ENCODE measurements at regions not wholly inside any gene's neighbourhood (a gene's known extent, or its start where the extent isn't known, plus 50 kb on each side); places are given as distances from the start of the nearest gene placed in this dataset.
"Not testable (repeated sequence)": the region's sequence is repeated elsewhere in the genome, so short reads cannot be mapped to it uniquely, and the experiment has no call there.

DNA sequence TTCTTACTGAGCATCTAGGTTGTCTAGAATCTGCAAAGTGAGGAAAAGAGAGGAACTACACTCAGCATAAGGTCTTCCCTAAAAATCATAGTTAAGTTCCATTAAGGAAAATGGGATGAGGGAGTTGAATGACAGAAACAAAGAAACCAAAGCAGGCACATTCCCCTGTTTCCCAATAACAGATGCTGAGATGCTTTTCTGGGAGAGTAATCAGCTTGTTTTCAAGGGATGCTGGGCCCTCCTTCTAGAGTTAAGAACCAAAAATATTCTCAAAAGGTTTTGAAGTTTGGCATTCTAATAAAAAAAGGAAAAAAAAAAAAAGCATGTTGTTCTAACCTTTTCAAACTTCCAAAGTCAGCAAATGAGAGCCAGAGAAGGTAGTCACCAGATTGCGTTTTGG is 105.2 kb upstream of the ZNF648 start:
- no peak for DNase-seq (ENCODE audit: low read depth in 2 of 2)

DNA sequence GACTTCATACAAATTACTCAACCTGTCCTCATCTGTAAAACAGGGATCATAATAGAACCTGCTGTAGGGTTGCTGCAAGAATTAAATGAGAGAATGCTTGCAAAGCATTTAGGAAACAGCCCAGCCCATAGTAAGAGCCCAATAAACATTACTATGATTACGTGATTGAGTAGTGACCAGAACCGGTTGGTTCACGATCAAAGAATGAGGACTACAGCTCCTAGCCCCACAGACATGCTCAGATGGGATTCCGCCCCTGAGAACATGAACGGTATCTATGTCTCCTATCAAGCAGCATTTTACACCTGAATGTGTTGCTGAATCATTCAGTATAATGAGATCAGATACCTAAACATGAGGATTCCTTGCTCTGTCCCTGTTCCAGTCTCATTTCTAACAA is 104.8 kb upstream of the ZNF648 start:
- no peak for DNase-seq (ENCODE audit: low read depth in 2 of 2)

DNA sequence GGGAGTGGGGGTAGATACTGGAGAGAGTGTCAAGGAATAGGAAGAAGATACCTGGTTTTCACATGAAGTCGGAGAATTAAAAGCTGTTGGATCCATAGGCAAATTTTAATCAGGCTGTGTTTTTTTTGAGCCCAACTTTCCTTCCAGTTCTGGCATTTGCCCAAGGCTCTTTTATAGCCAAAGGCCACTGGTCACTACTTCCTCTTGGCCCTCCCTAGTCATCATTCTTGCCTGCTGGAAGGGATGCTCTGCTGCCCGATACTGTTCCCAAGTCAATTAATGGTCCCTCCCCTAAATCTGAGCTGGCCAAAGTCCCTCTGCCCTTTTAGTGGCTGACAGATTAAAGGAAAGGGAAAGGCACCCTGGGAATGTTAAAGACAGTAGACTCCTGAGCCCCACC is 102.8 kb upstream of the ZNF648 start:
- peak in 1 of 2 donors; percentile 74 for DNase-seq (ENCODE audit: low read depth in 2 of 2)

DNA sequence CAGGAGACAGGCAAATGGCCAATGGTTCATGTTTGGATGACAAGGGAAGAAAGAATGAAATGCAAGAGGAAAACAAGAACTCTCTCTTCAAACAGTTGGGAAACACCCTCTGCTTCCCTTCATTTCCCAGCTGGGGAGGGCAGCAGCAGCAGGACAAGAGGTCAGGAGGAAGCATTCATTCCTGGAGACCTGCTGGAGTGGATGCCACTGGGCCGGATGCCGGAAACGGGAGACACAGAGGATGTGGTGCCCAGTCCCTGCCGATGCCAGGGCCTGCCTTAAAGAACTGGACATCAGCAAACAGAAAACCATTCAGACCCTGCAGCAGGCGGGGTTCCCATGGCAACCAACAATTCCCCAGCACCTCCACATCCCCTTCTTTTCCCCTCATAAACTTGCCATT is 102.3 kb upstream of the ZNF648 start:
- peak in 1 of 2 donors; percentile 52 for DNase-seq (ENCODE audit: low read depth in 2 of 2)

DNA sequence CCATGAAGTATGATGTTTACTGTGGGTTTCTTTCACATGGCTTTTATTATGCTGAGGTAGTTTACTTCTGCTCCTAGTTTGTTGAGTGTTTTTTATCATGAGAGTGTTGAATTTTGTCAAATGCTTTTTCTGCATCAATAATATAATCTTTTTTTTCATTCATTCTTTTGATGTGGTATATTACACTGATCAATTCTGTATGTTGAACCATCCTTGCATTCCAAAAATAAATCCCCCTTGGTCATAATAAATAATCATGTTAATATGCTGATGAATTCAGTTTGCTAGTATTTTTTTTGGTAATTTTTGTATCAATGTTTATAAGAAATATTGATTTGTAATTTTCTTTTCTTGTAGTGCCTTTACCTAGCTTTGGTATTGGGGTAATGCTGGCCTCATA is 97.9 kb upstream of the ZNF648 start:
- DNase-seq (ENCODE audit: low read depth in 2 of 2): no peak

DNA sequence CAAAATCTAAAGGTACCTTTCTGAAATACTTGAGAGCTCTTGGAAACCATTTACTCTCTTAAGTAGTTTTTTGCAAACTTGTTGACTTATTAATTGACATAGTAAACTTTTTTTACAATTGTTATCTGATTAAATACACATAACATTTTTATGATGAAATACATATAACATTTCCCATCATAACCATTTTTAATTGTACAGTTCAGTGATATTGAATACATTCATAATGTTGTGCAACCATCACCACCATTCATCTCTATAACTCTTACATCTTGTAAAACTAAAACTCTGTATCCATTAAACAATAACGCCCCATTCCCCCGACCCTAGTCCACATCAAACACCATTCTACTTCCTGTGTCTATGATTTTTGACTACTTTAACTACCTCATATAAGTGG is 95.7 kb upstream of the ZNF648 start:
- DNase-seq (ENCODE audit: low read depth in 2 of 2): no peak

DNA sequence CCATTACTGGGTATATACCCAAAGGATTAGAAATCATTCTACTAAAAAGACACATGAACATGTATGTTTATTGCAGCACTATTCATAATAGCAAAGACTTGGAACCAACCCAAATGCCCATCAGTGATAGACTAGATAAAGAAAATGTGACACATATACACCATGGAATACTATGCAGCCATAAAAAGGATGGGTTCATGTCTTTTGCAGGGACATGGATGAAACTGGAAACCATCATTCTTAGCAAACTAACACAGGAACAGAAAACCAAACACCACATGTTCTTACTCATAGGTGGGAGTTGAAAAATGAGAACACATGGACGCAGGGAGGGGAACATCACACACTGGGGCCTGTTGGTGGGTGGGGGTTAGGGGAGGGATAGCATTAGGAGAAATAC is 92.9 kb upstream of the ZNF648 start:
- DNase-seq (ENCODE audit: low read depth in 2 of 2): not testable (repeated sequence)

DNA sequence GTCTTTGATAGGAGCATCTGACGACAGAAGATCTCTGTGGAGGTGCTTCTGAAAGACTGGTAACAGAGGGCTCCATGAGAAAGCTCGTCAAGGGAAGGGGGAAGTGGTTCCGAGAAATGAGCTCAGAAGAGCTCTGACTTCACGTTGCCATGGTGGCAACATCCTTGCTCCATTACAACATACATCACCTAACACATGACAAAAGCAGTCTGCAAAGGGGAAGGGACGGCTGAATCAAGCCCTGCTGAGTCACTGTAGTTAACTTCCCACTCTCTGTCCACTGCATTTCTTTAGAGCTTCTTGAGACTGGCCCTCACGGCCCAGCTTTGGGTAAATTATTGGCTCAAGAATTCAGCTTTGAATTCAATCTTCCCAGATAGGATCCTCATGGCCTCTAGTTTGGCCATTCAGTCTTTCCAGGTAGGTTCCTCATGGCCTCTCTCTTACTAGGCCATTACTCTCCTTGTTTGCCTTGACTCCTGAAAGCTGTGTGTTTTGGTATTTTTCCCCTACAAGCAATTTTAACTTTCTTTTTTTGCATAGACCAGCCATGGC is 88.0 kb upstream of the ZNF648 start:
- peak in 1 of 2 donors; percentile 41 for DNase-seq (ENCODE audit: low read depth in 2 of 2)

DNA sequence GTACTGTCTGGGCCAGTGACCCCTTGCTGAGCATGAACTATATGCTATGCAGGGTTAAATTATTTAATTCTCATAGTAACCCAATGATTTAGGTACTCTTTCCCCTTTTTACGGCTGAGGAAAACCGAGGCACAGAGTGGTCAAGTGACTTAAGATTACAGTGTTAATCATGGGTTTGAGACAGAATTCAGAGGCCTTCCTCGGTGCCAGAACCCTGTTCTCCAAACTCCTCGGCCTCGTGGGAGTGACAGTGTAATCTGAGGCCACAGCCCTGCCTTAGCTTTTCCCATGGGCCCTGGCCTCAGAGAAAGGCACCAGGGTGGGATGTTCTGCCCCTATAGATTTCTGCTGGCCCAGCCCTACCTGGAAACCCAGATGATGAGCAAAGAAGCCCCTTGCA is 86.4 kb upstream of the ZNF648 start:
- no peak for DNase-seq (ENCODE audit: low read depth in 2 of 2)

DNA sequence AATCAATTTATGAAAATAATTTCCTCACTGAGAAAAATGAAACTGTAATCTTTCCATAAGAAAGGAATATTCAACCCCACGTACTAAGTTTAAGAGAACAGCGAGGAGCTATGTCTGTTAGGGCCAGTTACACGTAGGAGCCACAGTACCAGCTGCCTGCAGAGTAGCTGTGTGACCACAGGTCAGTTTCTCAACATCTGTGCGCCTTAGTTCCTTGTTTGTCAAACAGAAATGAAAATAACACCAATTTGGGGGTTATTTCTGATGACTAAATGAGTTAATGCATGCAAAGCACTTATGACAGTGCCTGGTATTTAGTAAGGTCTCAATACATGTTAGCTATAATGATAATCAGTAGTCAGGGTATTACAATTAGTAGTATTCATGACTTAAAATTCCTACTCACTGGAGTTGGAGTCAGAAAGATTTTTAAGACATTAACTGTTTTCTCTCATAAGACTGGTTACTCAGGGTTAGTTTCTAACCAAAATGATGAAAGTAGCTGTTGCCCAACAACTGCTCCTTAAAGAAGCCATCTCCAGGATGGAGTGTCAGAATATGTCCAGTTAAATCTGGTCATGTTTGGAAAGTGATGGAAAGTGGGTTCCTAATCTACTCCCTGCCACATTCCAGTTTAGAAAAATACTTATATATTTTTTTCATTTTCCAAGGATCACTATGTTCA is 85.8 kb upstream of the ZNF648 start:
- no peak for DNase-seq (ENCODE audit: low read depth in 2 of 2)

DNA sequence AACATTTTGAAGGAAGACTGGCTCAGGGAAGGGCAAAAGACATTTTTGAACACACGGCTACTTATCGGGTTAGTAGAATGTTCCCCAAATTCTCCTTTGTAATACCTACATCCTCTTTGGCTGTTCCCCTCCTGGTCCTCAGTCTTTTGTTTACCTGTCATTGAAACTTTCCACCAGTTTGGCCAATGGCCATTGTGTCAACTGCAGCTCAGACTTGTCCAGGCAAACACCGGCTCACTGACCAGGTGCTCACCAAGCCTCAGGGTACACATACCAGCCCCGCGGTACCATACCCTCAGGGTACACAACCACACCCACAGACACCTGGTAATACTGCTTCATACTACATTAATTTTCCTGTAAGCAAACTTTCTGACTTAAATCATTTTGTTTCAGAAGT is 84.8 kb upstream of the ZNF648 start:
- DNase-seq (ENCODE audit: low read depth in 2 of 2): no peak

DNA sequence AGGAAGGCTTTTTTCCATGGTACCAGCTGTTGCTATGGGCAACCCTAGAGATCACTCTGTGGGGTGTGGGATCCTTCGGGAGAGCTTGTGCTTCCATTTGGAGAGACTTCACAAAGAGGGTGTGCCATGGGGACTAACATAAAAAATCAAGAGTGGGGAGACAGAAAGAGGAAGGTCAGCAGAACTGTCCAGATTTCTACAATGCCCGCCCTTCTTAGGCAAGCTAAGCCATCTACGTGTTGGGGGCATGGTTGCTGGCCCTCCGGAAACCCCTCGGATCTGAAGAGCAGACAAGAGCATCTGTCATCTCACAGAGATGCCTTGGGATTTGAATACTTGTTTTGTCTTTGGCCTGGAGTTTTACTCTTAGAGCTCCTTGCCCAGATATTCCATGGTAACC is 83.9 kb upstream of the ZNF648 start:
- DNase-seq (ENCODE audit: low read depth in 2 of 2): no peak

DNA sequence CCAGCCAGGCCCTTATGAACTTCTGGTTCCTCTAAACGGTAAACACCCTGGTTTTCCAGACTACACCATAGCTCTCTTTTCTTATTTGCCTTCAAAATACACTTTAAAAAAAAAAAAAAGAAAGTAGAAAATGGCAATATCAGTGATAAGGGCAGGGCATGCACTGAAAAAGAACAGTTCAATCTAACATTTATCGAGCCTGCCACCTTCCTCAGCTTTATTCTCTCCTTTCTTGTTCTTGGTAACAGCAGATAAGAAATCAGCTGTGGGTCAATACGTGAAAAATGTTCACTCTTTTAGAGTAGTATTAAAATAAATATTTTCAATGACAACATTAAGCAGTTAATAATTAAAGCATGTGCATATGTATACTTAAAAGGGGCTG is 83.1 kb upstream of the ZNF648 start:
- DNase-seq (ENCODE audit: low read depth in 2 of 2): peak in 1 of 2 donors; percentile 2

DNA sequence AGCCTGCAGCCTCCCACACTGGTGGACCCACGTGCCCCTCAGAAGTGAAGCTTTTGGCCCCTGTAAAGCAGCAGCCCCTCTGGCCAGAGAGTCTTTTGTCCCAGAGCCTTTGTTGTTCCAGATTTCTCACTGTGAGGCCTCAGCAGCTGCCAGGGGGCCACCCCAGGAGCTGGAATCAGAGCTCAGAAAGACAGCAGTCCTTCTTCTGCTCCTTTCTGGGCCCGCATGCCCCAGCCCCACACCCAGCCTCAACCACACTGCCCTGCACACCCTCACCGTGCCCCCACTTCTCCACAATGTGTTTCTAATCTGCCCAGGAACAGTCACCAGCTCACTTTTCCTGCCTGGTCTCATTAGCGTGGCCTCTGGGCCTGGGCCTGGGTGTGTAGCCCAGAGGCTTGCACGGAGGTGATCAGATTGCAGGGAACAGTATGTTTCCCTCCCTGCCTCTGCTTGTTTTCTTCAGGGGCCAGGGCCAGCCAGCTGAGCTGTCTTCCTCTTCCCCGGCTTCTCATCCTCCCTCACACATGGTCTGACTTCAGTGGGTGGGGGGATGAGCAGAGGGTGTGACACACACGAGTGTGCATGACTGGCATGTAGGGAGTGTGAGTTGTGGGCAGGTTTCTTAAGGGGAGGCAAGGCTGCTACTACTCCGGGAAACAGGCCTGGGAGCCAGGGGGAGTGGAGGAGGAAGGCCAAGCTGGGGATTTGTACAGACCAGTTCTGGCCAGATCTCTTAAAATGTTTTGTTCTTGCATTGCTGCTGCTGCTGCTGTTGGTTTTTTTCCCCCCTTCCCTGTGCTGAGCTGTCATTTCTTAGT is 82.5 kb upstream of the ZNF648 start:
- peak in 1 of 2 donors; percentile 28 for DNase-seq (ENCODE audit: low read depth in 2 of 2)

DNA sequence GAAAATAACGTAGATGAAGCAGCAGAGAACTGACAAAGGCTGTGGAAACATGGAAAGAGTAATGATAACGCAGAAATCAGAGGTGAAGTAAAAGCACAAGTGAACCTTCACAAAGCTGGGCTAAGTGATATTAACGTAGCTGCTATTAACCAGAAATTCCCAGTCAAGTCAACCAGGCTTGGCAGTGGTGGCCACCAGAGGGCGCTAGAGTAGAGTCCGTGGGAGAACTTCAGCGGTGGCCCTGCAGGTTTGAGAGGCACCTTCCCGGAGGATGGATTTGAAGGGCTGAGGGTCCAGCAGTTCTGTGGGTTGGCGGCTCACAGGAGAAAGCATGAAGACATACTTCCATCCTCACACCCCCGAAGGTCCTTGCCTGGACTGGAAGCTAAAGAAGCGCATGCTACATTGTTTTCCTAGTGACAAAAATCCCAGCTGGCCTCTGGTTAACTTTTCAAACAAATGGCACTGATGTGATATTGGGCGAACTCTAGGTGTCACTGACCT is 81.7 kb upstream of the ZNF648 start:
- DNase-seq (ENCODE audit: low read depth in 2 of 2): peak; percentile 83 to 89

DNA sequence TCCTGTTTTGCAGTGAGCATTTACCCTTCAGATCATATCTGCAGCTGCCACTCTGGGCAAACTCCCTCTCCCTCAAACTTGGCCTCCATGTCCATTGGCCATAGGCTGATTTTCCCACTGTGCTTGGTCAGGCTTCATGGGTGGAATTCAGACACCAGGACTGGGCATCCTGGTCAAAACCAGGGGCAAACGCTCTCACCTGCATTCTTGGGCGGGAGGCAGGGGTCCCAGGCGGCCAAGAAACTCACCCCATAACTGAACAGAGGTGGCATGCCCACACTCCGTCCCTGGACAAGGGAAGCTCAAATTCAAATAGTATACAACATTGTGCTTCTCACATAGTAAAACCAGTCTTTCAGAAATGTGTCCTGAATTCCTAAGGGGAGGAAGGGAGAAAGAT is 81.1 kb upstream of the ZNF648 start:
- DNase-seq (ENCODE audit: low read depth in 2 of 2): no peak

DNA sequence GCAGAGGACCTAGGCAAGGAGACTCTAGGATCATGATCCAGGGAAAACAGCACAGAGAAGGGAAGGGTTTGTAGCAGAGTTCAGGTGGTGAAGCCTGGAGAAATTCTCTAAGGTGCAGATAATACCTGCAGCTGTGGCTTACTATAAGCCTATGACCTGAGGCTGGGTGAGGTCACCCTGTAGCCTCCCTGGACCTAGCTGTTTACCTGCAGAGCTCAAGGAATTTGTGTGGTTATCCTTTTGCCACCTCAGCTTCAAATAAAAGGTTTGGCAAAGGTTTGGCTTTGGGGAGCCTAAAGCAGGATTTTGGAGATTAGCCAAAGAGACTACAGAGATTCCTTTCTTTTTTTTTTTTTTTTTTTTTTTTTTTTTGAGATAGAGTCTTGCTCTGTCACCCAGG is 79.5 kb upstream of the ZNF648 start:
- no peak for DNase-seq (ENCODE audit: low read depth in 2 of 2)

DNA sequence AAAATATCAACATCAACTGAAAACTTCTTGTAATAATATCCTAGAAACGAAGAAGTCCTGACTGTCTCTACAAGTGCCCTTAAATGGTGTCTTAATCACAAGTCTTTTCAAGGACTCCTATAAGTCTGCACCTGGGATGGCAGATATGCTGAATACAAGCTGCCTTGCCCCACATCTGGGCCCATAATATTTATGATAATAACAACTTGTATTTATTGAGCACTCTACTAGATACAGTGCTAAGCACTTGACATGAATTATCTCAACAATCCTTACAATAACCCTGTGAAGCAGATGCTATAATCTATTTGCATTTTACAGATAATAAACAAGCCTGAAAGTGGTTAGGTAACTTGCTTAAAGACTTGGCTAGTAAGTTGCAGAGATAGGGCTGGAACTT is 78.0 kb upstream of the ZNF648 start:
- no peak for DNase-seq (ENCODE audit: low read depth in 2 of 2)

DNA sequence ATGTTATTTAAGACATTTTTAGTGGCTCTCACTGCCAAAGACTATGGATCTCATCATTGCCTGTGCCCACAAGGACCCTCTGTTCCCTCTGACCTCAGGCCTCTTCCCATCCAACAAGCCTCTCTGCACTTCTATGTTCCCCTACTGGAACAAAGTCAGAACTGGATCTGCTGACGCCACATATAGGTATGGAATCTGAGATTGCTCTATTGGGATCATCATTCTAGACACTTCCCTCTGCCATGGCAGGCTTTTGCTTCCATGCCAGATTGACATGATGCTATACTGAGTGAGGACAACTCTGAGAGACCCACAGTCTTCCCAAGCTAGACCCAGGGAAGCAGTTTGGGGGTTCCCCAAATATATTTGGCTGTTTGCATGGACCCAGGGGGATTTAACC is 76.0 kb upstream of the ZNF648 start:
- DNase-seq (ENCODE audit: low read depth in 2 of 2): no peak

DNA sequence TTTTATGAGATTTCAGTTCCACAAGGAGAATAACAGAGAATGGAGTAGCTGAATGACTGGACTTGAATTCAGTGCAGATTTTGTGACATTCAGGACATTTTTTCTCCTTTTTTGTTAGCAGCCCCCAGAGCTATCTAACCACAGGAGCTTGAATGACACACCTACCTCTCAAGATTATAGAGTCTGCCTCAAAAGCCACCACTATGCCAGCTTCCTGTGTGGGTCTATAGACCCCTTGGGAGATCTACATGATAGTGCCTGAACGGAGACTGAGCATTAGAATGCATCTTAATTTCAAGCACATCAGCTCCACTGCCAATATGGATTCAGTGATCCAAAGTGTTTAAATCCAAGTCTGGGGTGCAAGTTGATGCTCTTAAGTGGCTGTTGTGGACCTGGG is 74.4 kb upstream of the ZNF648 start:
- no peak for DNase-seq (ENCODE audit: low read depth in 2 of 2)

DNA sequence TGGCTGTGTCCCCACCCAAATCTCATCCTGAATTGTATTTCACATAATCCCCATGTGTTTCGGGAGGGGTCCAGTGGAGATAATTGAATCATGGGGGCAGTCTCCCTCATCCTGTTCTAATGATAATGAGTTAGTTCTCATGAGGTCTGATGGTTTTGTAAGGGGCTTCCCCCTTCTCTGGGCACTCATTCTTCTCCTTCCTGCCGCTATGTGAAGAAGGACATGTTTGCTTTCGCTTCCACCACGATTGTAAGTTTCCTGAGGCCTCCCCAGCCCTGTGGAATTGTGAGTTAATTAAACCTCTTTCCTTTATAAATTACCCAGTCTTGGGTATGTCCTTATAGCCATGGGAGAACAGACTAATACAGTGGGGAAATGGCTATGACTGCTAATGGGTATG is 72.7 kb upstream of the ZNF648 start:
- DNase-seq (ENCODE audit: low read depth in 2 of 2): no peak

DNA sequence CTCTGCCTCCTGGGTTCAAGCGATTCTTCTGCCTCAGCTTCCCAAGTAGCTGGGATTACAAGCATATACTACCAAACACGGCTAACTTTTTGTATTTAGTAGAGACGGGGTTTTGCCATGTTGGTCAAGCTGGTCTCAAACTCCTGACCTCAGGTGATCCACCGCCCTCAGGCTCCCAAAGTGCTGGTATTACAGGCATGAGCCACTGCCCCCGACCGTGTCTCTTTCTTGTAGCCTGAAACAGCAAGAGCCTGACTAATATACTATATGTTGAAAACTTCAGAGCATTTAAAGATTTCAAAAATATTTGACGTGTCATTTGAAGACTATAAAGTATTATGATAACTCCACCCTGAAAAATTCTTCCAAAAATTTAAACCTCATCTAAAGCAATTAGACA is 71.7 kb upstream of the ZNF648 start:
- DNase-seq (ENCODE audit: low read depth in 2 of 2): no peak

DNA sequence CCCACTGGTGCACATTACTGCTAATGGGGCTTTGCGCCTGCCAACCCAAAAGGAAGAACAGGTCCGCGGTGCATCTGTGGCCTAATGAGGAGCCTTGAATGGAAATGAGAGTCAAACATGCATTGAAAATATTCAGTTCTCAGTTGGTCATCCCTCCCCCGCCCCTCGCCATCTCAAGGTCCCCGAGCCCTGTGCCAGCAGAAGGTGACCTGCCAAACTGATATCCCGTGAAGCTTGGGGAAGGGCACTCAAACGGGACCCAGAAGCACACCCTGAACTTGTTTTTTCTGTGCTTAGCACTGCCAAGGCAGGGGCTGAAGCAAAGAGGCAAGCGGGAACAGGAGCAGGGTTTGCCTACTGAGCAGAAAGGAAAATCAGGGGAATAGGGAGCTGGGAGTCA is 67.9 kb upstream of the ZNF648 start:
- no peak for DNase-seq (ENCODE audit: low read depth in 2 of 2)

All from lung microvascular endothelial cell (primary cell).